ENCODE measurements at regions not wholly inside any gene's neighbourhood (a gene's known extent, or its start where the extent isn't known, plus 50 kb on each side); places are given as distances from the start of the nearest gene placed in this dataset.
"Not testable (repeated sequence)": the region's sequence is repeated elsewhere in the genome, so short reads cannot be mapped to it uniquely, and the experiment has no call there.

- DNase-seq = no peak
Observed at GRCh38 chr16:86076606-86077005, 177.6 kb downstream of the IRF8 start.

- DNase-seq = no peak
Observed at GRCh38 chr16:86077243-86077940, 178.4 kb downstream of the IRF8 start.

GRCh38 chr16:86078121-86078600, 179.2 kb downstream of the IRF8 start:
- no peak for DNase-seq

- DNase-seq = not testable (repeated sequence)
Observed at GRCh38 chr16:86078711-86079110, 179.7 kb downstream of the IRF8 start.

GRCh38 chr16:86079255-86079885, 180.4 kb downstream of the IRF8 start:
- no peak for DNase-seq

- DNase-seq = no peak
Observed at GRCh38 chr16:86080131-86080875, 181.3 kb downstream of the IRF8 start.

- no peak for DNase-seq
Observed at GRCh38 chr16:86080982-86081381, 182.0 kb downstream of the IRF8 start.

- DNase-seq = no peak
Observed at GRCh38 chr16:86082418-86083030, 183.6 kb downstream of the IRF8 start.

GRCh38 chr16:86083382-86084002, 184.5 kb downstream of the IRF8 start:
- DNase-seq = no peak

GRCh38 chr16:86085161-86085611, 186.2 kb downstream of the IRF8 start:
- DNase-seq = no peak

- DNase-seq = no peak
Observed at GRCh38 chr16:86085795-86086194, 186.8 kb downstream of the IRF8 start.

- no peak for DNase-seq
Observed at GRCh38 chr16:86086471-86086870, 187.5 kb downstream of the IRF8 start.

GRCh38 chr16:86087011-86087895, 188.3 kb downstream of the IRF8 start:
- no peak for DNase-seq

GRCh38 chr16:86087896-86088230, 188.9 kb downstream of the IRF8 start:
- DNase-seq = no peak

- DNase-seq = no peak
Observed at GRCh38 chr16:86088287-86088686, 189.3 kb downstream of the IRF8 start.

- no peak for DNase-seq
Observed at GRCh38 chr16:86088816-86089215, 189.9 kb downstream of the IRF8 start.

- no peak for DNase-seq
Observed at GRCh38 chr16:86089334-86089900, 190.5 kb downstream of the IRF8 start.

GRCh38 chr16:86089991-86090390, 191.0 kb downstream of the IRF8 start:
- DNase-seq = no peak

- DNase-seq = no peak
Observed at GRCh38 chr16:86090461-86091170, 191.7 kb downstream of the IRF8 start.

GRCh38 chr16:86091976-86092375, 193.0 kb downstream of the IRF8 start:
- DNase-seq = no peak

Measured in fibroblast of skin of abdomen (primary cell).